Esophagus squamous epithelium (tissue), 5 donors: ENCODE measurements at regions not wholly inside any gene's neighbourhood (a gene's known extent, or its start where the extent isn't known, plus 50 kb on each side); places are given as distances from the start of the nearest gene placed in this dataset.

Experiments used
- DNase-seq: peaks from one replicate; lab custom pipeline; 2025; lab: John Stamatoyannopoulos, UW
- H3K27ac ChIP-seq, 4 donors: fragments of 200-600 bp; sonication (generic); one replicate each; pipeline ENCODE4 v1.5.1; 2016 to 2019; ENCODE audit warnings: mild to moderate bottlenecking in 1 of 4
- H3K27me3 ChIP-seq, 4 donors: fragments of 200-600 bp; sonication (generic); 1 replicate in 3 of 4; 2 replicates in 1 of 4; pipeline versions ENCODE4 v1.5.1 to v1.6.0; 2017 to 2021; ENCODE audit warnings: antibody characterized with exemption in 1 of 4
- H3K36me3 ChIP-seq, 3 donors: fragments of 200-600 bp; sonication (generic); one replicate each; pipeline ENCODE4 v1.5.1; 2016 to 2019
- H3K4me1 ChIP-seq, 3 donors: fragments of 200-600 bp; sonication (generic); one replicate each; pipeline ENCODE4 v1.5.1; 2017 to 2019
- H3K4me3 ChIP-seq, 4 donors: fragments of 200-600 bp; sonication (generic); 1 replicate in 3 of 4; 2 replicates in 1 of 4; pipeline ENCODE4 v1.5.1; 2016 to 2019; ENCODE audit warnings: mild to moderate bottlenecking in 2 of 4, moderate library complexity in 1 of 4
- H3K9me3 ChIP-seq, 3 donors: fragments of 200-600 bp; sonication (generic); one replicate each; pipeline ENCODE4 v1.5.1; 2016 to 2019
- POLR2A ChIP-seq, 4 donors: fragments of 450-650 bp; IDR thresholded peaks; one replicate each; pipeline ENCODE4 v1.6.1; 2017; ENCODE audit warnings: antibody characterized with exemption in 4 of 4, mild to moderate bottlenecking in 4 of 4, moderate library complexity in 3 of 4
- WGBS, 2 donors: methylation state at CpG; one replicate each; pipeline ENCODE4 v1.1.5; 2018; 5-methylcytosine and 5-hydroxymethylcytosine counted together
- intact Hi-C: fragments of 100-400 bp; cut with DNase I; formaldehyde crosslinking; loops from one replicate; pipeline ENCODE4 v1.15.0; 2022
- TF ChIP-seq, protein P1 (sequence below), 6 experiments: fragments of 450-650 bp in 4 of 6; fragments of 200-600 bp in 2 of 6; sonication (generic) in 2 of 6; IDR thresholded peaks; one replicate each; pipeline ENCODE4 v1.5.1; 2016 to 2019; ENCODE audit warnings: antibody characterized with exemption in 6 of 6, mild to moderate bottlenecking in 4 of 6, moderate library complexity in 4 of 6
- donor health status: DM: yes; HTN: yes; CAD: no.

DNA sequence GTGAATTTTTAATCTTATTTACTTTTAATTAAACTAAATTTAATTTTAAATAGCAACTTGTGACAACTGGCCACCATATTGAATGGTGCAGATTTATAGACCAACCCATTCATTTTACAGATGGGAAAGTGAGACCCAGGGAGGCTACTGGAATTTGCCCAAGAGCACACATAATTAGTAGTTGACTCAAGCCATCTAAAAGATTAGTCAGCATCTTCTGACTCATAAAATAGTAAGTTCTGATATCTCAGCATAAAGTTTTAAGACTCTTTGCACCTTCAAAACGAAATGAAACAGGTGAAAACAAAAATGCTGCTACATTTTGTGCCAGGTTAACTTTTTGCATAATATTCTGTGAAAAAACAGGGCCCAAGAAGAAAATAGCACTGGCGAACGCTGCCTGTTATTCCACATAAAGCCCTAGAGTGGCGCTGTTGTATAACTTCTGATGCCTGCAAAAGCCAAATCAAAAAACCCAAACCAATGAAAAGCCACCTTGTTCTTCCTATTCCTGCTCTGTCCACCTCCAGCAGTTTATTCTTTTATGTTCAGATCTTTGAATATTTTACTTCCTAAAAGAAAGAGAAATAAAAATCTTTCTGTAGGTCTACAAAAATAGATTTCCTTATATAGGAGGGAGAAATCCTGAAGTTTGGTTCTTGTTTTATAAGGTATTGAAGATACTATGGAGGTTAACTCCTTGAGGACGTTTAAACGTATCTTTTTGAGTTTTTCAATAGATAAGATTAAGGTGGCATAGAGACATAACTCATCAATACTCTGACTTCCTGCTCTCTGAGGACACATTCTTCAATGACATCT is 62.8 kb downstream of the OTOL1 start:
- Histone ChIP-seq H3K9me3 (no peaks in the 10 kb centered on the region), H3K36me3 (no peaks in the 10 kb centered on the region), H3K4me1 (no peaks in the 10 kb centered on the region), H3K27me3 (no peaks in the 10 kb centered on the region), H3K4me3 (no peak overlapping the region), H3K27ac (no peak overlapping the region)
- intact Hi-C loops: no loop called here
- 22 to 25% methylated on average over 6 of the region's 6 CpGs for WGBS, 2 donors
- TF ChIP-seq, protein P1, sequence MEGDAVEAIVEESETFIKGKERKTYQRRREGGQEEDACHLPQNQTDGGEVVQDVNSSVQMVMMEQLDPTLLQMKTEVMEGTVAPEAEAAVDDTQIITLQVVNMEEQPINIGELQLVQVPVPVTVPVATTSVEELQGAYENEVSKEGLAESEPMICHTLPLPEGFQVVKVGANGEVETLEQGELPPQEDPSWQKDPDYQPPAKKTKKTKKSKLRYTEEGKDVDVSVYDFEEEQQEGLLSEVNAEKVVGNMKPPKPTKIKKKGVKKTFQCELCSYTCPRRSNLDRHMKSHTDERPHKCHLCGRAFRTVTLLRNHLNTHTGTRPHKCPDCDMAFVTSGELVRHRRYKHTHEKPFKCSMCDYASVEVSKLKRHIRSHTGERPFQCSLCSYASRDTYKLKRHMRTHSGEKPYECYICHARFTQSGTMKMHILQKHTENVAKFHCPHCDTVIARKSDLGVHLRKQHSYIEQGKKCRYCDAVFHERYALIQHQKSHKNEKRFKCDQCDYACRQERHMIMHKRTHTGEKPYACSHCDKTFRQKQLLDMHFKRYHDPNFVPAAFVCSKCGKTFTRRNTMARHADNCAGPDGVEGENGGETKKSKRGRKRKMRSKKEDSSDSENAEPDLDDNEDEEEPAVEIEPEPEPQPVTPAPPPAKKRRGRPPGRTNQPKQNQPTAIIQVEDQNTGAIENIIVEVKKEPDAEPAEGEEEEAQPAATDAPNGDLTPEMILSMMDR (IDR thresholded peaks at IDR 0.05): peak in 5 of 6 experiments; percentile 28 to 72 (median 61)
- no peak for TF ChIP-seq POLR2A (IDR thresholded peaks at IDR 0.05)
- DNase-seq: no peak

DNA sequence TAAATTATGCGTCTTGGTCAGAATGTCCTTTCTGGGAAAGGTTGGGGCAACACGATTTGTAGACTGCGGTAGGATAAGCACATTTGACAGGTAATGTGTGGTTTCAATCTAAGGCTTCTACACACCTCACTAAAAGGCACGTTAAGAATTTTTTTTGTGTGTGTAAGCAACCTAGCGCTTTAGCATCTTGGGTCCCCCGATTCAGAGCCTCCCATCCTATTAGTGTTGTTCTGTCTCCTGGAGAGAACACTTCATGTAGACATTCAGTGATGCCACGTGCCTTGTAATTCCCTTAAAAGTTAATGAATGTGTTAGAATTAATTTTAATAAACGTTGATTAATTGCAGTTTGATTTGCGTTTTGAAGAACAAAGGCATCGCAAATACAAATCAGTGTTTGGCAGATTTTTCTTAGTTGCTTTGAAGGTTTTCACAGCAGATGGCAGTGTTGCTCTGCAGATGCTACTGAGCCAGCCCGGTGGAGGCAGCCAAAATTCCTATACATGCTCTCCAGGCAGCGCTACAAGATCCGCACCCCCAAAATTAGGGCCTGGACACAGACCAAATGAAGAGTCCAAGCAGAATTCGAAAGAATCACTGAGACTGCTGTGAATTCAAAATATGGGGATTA is 63.5 kb downstream of the OTOL1 start:
- no peaks in the 10 kb centered on the region for H3K36me3 ChIP-seq
- no peaks in the 10 kb centered on the region for H3K4me1 ChIP-seq
- WGBS, 2 donors: 26 to 35% methylated on average over 14 of the region's 14 CpGs
- intact Hi-C loops: no loop called here
- no peak for DNase-seq
- no peaks in the 10 kb centered on the region for H3K27me3 ChIP-seq
- no peak overlapping the region for H3K27ac ChIP-seq
- H3K9me3 ChIP-seq: no peaks in the 10 kb centered on the region
- TF ChIP-seq POLR2A (IDR thresholded peaks at IDR 0.05): no peak
- TF ChIP-seq, protein P1 (IDR thresholded peaks at IDR 0.05): peak in 4 of 6 experiments; percentile 23 to 51 (median 40)
- no peak overlapping the region for H3K4me3 ChIP-seq

DNA sequence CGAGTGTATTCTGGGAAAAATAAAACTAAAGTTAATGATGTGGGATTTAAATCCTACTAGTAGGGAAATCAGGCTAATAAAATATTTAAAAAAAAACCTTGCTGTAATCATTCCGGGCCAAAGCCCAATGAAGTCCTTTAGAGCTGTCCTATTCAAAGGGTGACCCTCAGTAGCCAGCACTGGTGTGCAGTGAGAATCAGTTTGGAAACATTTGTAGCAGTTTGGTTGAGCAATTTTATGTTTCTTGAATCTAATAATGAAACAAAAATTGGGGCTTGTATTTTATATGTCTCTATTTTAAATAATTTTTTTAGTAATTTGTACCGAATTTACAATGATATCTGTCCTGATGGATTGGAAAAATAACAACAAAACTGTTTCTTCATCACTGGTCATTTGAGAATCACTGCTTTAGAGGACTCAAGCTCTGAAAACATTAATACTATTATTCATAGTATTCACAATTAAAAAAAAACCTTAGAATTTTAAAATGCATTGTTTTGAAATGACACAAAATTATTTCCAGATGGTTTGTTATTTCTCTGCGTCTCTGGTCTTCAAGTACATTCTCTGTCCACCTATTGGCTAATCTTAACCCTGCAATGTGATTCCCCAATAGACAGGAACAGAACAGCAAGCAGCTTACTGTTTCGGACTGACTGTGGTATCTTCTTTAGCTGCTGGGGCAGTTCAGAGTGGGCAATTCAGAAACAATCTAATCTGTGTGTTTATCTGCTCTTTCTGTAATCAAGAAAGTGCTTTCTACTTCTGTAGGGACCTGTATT is 71.2 kb downstream of the OTOL1 start:
- intact Hi-C loops: no loop called here

DNA sequence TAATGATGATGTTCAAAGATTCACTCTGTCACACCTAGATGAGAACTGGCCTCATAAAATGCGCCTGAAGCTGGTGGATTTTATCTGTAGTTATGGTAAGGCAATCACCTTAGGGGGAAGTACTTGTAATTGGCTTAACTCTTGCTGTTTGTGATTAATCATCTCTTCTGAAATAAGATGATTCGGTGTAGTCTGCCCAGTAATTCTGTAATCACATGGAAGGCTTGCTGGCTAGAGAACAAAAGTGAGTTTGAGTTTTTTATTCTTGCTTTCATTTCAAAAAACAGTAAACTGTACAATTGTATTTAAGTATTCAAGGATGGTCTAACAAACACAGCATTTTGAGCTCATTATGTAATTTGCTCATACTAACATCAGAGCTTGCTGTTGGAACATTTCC is 72.1 kb downstream of the OTOL1 start:
- Histone ChIP-seq H3K27ac (no peak overlapping the region), H3K27me3 (no peaks in the 10 kb centered on the region), H3K4me3 (no peak overlapping the region), H3K36me3 (no peaks in the 10 kb centered on the region), H3K4me1 (no peaks in the 10 kb centered on the region), H3K9me3 (no peaks in the 10 kb centered on the region)
- intact Hi-C loops: no loop called here
- TF ChIP-seq POLR2A (IDR thresholded peaks at IDR 0.05): no peak
- TF ChIP-seq, protein P1 (IDR thresholded peaks at IDR 0.05): no peak
- 38 to 44% methylated on average over 2 of the region's 2 CpGs for WGBS, 2 donors
- no peak for DNase-seq

More for the DNA sequence above, 71.2 kb downstream of the OTOL1 start:
- TF ChIP-seq POLR2A (IDR thresholded peaks at IDR 0.05): no peak
- TF ChIP-seq, protein P1 (IDR thresholded peaks at IDR 0.05): no peak
- WGBS, 2 donors: 53 to 56% methylated on average over 5 of the region's 5 CpGs
- DNase-seq: no peak
- no peaks in the 10 kb centered on the region for H3K9me3 ChIP-seq
- no peaks in the 10 kb centered on the region for H3K27me3 ChIP-seq
- H3K4me3 ChIP-seq: no peak overlapping the region
- H3K36me3 ChIP-seq: no peaks in the 10 kb centered on the region
- H3K4me1 ChIP-seq: no peaks in the 10 kb centered on the region
- H3K27ac ChIP-seq: no peak overlapping the region
